ENCODE measurements at regions not wholly inside any gene's neighbourhood (a gene's known extent, or its start where the extent isn't known, plus 50 kb on each side); places are given as distances from the start of the nearest gene placed in this dataset.

GRCh38 chr2:80863147-80863714 lies 558.7 kb upstream of the LRRTM1 start:
- DNase-seq: no peak

DNA sequence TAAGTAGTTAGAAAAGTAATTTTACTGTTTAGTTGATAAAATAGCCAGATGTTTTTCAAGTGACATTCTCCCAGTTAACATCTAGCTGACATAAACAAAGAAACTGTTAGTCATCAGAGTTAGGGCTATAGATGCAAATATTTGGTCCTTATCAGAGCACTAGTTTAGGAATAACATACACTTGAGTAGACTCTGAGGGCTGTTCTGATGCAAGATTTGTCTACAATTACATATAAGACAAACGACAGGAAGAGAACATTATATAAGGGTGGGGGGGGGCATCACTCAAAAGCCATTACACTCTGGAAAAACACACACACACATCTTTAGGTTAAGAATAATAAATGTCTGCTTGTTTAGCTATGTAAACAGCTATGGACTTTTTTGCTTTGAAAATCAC lies 554.4 kb upstream of the LRRTM1 start:
- no peak for DNase-seq

DNA sequence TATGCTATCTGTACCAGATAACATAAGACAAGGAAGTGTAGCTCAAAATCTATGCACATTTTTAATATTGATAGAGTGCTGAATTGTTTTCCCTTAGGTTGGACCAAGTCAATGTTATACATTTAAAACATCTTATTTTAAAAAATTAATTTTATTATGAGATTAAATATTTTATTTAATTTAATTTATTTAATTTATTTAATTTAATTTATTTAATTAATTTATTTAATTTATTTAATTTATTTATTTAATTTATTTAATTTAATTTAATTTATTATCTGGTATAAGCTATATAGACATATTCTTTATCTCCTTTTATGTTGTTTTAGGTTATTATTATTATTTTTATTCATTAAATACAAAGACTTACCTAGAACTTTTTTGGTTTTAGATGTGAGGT lies 551.7 kb upstream of the LRRTM1 start:
- no peak for DNase-seq

- no peak for DNase-seq
Measured at GRCh38 chr2:80854831-80855230, 550.3 kb upstream of the LRRTM1 start.

DNA sequence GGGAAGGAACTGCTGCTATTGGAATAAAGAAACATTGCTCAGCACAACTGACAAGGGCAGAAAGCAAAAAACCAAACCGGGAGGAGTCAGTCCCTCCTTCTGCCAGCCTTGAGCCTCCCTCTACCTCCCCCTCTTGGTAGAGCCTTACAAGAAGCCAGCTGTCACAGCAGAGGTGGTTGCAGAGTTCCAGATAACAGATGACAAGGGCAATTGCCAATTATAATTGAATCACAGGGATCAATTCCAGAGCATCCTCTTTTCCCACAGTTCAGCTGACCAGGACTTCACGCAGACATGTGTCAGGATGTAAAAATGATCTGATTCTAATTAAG lies 548.2 kb upstream of the LRRTM1 start:
- no peak for DNase-seq

- DNase-seq: no peak
Measured at GRCh38 chr2:80852079-80852807, 547.7 kb upstream of the LRRTM1 start.

DNA sequence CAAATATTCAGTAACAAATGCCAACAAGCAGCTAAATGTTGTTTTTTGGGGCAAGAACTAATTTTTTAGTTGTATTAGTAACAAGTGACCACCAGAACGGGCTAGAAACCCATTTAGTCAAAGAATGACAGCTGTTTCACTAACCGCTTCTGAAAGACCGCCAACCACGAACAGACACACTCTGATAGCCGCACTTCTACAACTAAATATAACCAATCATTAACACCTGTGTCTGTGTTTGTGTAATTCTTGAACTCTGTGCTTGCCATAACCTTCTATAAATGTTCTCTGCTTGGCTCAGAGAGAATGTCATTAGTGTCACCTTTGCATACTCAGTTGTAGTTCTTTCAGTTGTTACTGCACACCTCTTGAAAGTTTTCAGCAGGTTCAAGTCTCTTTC lies 526.3 kb upstream of the LRRTM1 start:
- DNase-seq: no peak

- no peak for DNase-seq
Measured at GRCh38 chr2:80822999-80823398, 518.4 kb upstream of the LRRTM1 start.

- no peak for DNase-seq
Measured at GRCh38 chr2:80815259-80815658, 510.7 kb upstream of the LRRTM1 start.

- DNase-seq: no peak
Measured at GRCh38 chr2:80786584-80786983, 482.0 kb upstream of the LRRTM1 start.

GRCh38 chr2:80778704-80779103 lies 474.2 kb upstream of the LRRTM1 start:
- no peak for DNase-seq

DNA sequence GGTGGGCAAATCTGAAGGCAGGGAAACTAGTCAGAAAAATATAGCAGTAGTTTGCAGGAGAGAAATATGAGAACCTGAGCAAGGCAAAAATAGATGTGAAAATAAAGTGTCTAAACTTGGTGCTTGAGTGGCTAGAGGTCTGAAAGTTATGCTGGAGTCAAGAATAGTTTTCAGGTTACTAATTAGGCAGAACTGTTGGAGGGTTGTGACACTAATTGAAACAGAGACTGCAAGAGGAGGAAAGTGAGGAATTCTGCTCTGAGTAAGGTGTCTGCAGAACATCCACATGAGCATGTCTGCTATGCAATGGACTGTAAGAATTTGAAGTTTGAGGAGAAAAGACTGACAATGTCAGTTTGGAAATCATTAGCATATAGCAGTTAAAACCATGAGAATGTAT lies 444.0 kb upstream of the LRRTM1 start:
- DNase-seq: no peak

DNA sequence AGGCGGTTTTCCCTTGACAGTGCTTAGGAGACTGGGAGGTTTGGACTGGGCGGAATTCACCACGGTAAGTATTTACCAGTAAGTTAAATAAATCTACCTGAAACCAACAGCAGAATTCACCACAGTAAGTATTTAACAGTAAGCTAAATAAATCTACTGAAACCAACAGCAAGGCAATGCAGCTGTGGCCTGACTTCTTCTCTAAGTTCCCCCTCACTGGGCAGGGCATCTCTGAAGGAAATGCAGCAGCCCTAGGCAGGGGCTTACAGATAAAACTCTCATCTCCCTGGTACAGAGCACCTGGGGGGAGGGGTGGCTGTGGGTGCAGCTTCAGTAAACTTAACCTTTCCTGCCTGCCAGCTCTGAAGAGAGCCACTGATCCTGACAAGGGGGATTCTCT lies 432.5 kb upstream of the LRRTM1 start:
- no peak for DNase-seq

GRCh38 chr2:80725001-80725400 lies 420.4 kb upstream of the LRRTM1 start:
- no peak for DNase-seq

DNA sequence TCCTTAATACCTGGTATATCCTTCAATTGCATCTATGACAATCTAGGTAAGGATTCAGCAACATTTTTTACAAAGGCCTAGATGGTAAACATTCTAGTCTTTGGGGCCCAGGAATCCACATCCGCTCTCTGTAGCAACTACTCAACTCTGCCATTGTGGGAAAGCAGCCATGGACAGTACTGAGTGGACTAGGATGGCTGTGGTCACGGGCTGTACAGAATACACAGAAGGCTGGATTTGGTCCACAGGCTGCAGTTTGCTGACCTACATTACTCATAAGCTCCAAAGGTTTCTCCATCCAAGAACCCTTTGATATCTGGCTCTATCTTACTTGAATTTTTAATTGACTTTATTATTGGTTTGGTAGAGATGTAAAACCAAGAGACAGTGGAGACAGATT lies 418.3 kb upstream of the LRRTM1 start:
- no peak for DNase-seq

DNA sequence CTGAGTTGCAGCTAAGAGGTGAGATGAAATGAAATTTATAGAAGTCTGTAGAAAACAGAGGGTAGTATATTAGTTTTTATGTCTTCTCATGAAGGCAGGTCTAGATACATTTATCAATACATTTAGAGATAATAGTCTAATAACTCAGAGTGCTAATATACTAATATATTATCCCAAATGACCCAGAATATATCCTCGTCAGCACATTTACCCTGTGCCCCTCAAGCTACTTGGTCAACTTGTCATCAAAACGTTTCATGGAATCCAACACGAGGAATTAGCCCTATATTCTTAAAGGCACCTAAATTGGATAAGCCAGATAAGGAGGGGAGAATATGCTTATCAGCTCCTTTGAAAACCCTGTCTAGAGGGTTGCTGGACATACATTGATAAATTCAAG lies 415.1 kb upstream of the LRRTM1 start:
- no peak for DNase-seq

DNA sequence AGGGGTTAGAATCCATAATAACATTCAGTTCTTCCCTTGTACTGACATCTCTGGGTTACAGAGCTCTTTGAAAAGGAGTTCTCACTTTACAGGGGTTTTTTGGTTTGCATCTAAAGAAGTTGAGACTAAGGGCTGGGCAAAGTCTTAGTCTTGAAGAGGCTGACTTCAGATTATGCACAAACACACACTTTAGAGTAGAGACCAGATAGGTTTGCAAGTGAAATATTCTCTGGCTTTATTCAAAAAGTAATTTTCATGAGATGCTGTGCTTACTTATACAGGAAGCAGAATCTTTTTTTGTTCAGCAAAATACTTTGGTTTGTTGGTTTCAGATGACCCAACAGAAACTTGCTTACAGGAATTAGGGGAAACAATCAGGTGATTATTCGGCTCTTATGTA lies 410.9 kb upstream of the LRRTM1 start:
- DNase-seq: no peak

DNA sequence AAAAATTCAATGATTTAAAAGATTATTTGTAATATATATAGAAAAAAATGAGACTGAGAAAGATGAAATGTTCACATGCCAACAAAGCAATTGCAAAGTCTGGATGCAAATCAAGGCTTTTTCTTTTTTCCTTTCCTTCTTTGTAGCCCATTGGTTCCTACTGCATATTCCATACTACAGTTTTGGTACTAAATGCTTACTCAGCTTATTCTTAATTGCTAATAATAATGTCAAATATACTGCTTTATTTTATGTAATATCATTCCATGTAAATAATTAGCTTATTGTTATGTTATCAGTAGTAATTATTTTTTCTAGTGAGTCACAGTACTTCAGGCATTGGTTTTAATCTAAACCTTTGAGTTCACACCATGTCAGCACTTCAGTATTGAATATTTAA lies 407.4 kb upstream of the LRRTM1 start:
- no peak for DNase-seq

DNA sequence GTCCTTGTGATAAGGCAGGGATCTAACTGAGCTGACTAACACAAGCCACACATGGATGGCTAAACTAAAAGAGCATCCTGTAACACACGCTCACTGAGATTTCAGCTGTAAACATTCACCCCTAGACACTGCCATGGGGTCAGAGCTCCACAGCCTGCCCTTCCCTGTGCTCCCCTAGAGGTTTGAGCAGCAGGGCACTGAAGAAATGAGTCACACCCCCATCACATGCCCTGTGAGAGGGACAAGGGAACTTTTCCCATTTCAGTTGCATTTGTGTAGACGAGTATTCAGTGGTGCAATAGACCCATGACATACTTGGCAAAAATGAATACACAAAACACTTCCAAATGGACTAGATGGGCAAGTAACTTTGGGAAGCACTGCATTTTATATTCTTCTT lies 402.4 kb upstream of the LRRTM1 start:
- no peak for DNase-seq

DNA sequence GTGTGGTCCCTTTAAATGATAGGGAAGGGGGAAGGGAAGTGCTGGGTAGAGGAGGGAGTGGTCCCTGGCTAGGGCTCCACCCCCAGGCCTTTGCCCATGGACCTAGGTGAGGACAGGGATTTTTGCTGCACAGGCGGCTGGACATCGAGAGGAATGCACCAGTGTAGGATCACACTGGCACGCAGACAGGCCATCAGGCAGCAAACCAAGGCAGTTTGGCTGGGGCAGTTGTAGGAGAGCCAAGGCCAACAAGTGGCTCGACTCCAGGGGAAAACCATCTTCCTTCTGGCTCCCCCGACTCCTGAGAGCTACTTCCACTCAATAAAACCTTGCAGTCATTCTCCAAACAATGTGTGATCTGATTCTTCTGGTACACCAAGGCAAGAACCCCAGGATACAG lies 402.0 kb upstream of the LRRTM1 start:
- no peak for DNase-seq

- DNase-seq: no peak
Measured at GRCh38 chr2:80703532-80703931, 399.0 kb upstream of the LRRTM1 start.

- DNase-seq: no peak
Measured at GRCh38 chr2:80700961-80701360, 396.4 kb upstream of the LRRTM1 start.
